SK-N-SH treated with all-trans-retinoic acid at 6 μM for 48 hours (cell line): ENCODE measurements at regions not wholly inside any gene's neighbourhood (a gene's known extent, or its start where the extent isn't known, plus 50 kb on each side); places are given as distances from the start of the nearest gene placed in this dataset.

Experiments
- CSDC2 ChIP-seq: fragments of 250-450 bp; sonication (Bioruptor Pico); IDR thresholded peaks from 2 replicates; pipeline ENCODE4 v1.5.0; 2020; ENCODE audit warnings: mild to moderate bottlenecking, moderate library complexity
- PATZ1 ChIP-seq: fragments of 250-450 bp; sonication (Bioruptor Pico); IDR thresholded peaks from 2 replicates; pipeline ENCODE4 v1.8.0; 2020; ENCODE audit warnings: mild to moderate bottlenecking, moderate library complexity, borderline replicate concordance

- TF ChIP-seq PATZ1 (CRISPR knock-in tag) (no peak), CSDC2 (CRISPR knock-in tag) (no peak)
Observed at GRCh38 chr12:61504396-61505080, 755.7 kb upstream of the USP15 start.
